ENCODE measurements at regions not wholly inside any gene's neighbourhood (a gene's known extent, or its start where the extent isn't known, plus 50 kb on each side); places are given as distances from the start of the nearest gene placed in this dataset.

DNA sequence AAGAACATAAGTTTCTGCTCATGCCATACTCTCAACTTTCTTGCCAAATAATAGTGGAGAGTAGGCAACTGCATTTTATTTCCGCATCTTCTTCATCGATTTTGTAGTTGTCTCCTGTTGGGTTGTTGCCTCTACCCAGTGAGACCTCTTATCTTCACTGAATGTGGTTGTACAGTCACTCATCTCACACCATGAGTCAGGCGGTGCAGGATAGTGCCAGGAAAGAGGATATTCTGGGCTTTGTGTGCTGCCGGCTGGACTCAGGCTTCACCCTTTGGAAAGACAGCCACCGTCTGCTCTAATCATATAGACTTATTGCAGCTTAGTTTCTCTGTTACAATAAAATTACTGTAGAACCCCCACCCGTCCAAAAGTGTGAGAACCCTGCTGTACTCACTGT, 154.3 kb upstream of the USP24 start:
- DNase-seq, result no peak

DNA sequence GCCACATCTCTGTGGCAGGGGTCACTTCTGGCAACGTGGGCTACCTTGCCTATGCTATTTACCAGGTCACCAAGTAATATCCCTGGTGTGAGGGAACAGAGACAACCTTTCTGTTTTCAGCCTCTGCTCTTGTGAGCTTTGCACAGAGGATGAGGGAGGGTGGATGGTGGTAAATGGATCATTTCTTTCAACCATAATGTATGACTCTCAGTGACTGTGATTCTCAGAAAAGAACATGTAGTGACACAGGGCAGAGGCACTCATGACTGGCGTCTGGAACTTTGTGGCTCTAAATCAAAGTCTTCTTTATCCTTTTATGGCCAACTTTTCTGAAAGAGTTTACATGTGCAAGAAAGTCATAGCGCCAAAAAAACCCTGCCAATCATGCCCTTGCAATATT, 153.5 kb upstream of the USP24 start:
- no peak for DNase-seq

DNA sequence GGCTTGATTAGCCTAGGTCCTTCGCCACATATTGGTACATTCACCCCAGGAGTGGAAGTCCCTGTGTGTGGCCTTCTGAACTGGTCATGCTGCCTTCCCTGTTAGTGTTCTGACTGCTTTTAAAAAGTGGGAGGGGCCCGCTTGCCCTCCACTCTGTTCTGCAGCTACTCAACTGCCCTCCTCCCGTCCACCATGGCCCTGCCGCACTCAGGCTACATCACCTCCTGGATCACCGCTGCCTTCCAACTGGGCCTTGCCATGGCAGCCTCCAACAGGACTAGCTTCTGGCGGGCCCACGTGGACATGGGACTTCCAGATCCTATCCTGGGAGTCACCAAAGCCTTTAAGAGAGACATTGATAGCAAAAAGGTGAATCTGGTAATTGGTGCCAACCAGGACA, 152.1 kb upstream of the USP24 start:
- no peak for DNase-seq

DNA sequence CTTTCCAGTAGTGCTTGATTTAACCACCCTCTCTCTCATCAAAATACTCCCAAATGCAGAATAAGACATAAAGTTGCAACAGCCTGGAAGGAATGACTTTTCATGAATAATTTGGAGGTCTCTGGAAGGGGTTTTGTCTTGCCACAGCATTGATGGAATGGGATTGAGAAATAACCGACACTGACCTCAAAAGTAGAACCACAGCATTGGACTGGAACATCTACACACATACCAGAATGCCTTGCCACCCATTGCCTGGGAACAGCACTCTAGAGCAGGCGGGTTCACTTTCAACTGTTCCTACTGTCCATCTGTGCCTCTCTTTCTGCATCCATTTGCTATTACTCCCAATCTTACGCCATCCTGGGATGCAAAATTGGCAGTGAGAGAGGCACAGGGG, 149.1 kb upstream of the USP24 start:
- no peak for DNase-seq

DNA sequence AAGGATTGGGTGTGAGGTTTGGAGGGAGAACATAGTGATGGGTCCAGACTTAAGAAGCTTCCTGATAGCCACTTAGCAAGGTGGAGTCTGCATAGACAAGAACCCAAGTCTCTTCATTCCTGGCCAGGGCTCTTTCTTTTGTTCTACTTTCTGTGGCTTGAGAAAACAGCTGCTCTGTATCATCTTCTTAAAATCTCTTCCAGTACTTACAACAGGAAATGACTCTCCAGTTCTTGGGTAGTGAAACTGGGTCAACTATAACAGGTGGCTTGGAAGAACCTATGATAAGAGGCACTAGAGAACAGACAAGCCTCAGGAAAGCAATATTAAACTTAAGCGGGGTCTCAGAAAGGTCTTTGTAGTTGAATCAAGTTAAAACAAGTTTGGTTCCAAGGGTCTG, 148.1 kb upstream of the USP24 start:
- DNase-seq, result no peak

DNA sequence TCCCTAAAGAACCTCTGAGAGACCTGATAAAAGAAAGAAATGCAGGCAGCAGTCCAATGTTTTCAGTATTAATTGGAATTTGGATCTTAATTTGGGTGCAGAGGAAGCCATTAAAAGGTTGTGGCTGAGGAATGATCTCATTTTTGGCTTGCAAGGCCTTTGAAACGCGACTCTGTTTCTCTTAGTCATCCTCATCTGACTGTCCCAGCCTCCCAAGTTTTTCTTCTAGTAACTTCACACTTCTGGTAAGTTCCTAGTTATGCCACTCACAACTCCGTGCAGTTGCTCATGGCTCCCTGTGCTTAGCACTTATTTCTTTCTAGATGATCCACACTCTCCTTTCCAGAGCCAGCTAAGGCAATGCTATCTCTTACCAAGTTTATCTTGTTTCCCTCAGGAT, 147.4 kb upstream of the USP24 start:
- no peak for DNase-seq

DNA sequence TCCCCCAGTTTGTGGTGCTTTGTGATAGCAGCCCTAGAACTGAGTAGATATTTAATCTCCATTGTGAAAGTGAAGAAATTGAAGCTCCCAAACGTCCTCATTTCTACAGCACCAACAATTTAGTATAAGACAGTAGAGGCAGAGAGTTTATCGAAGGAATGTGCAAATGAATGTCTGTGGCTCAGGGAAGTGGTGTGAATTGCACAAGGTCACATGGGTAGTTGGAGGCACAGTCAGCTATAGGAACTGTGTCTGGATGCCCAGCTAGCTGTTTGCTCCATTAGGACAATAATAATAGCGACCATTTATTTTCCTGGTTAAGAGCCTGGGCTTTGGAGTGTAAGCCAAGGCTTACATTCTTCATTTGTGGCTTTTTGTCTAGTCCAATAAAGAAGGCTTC, 144.4 kb upstream of the USP24 start:
- no peak for DNase-seq

DNA sequence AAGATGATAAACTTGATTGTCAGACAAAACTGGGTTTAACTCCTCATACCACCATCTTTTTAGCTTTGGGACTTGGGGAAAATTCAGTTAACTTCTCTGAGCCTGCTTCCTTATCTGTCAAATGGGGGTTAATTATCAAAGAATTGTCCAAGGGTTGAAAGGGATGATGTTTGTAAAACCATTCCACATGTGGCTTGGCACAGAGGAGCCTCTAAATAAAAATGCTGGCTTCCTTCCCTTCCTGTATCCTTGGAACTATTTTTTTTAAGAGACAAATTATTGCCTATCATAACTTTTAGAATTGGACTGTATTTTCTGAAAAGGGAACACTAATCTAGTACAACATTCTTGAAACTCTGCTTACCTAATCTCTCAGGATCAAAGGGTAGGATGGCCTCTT, 143.4 kb upstream of the USP24 start:
- DNase-seq, result no peak

DNA sequence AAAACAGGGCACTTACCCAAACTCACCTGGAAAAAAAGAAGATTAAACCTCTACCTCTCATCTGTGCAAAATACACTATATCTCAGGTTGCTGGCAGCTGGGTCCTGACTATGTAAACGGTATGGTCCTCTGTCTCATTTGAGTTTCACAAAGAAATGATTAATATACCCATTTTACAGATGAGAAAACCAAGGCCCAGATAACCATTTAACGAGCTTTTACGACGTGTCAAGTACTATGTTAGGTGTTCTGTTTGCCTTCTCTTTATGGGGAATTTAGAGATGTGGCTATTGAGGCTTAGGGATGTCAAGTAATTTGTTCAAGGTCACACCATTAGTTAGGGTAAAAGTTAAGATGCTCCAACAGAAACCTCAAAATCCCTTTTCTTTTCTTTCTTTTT, 140.4 kb upstream of the USP24 start:
- DNase-seq, result no peak

DNA sequence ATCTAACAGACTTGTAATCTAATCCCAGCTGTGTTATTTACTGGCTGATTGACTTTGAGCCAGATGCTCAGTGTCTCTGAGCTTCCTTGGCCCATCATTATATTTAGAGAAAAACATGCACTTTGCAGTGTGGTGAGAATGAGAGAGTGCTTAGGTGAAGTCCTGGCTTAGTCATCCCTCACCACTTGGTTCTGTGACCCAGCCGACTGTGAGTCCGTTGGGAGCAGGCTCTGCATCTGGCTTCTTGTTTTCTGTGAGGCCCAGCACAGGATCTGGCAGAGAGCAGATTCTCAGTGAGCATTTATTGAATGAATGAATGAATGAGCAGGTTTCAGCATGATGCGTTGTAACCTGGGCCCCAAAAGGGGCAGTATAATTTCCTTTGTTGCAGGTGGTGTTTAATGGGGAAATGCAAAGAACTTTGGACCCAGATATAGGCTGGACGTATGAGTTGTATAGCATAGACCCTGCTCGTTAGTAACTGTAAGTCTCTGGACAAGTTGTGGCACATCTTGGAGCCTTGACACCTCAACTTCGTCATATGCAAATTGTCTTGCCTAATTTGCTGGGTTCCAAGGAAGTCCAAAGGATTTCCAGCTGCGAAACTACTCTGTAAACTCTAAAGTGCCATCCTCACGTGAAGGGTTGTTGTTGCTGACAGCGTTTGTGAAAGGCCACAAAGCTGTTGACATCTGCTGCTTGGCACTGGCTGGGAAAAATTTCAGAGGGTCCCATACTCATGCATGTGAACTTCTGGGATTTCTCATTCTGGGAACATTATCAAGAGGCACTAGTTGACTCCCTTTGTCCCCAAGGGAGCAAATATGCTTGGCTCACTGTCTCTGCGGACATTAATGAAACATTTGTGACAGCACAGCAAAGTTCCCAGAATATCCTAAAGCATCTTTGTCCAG, 138.8 kb upstream of the USP24 start:
- DNase-seq, result no peak

DNA sequence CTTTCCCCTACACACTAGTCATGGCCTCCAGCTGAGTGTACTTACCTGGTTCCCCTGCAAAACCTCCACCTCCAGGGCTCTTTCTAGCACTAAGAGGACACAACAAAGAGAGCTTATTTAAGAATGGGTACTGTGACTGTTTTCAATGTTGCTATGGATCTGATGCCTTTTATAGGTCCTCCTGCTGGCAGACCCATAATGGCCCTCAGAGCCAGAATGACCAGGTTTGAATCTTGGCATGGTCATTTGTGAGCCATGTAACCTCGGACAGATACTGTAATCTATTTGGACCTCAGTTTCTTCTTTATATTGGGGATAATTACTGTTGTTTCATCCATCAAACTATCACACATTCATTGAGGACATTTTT, 137.6 kb upstream of the USP24 start:
- DNase-seq, result no peak

DNA sequence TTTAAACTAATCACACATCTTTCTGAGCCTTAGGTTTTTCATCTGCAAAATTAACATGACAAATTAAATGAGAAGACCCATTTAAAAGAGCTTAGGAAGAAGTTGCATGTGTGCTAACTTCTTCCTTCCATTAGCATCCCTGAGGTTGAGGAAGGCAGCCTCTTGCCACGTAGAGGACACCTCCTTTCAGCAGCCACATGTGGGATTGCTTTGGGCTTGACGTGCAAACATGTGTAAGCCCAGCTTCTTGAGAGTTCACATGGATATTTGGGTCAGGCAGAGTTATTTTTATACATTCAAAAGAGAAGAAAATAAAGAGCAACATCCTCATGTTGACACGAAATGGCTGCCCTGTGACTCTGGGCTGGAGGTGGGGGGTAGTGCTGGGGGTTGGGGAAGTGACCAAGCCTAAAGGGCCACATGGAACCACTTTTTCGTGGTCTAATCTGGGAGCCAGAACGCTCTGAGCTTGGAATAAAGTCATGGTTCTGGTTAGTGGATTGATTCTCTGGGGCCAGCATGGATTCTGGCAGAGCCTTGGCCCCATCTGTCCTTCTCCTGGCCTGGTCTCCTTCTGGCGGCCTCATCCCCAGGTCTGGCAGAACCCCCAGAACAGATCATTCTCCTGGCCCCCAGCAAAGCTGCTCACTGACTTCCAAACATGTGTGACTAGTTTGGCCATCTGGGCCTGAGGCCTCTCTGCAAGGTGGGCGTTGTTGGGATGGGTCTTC, 137.1 kb upstream of the USP24 start:
- DNase-seq, result no peak

DNA sequence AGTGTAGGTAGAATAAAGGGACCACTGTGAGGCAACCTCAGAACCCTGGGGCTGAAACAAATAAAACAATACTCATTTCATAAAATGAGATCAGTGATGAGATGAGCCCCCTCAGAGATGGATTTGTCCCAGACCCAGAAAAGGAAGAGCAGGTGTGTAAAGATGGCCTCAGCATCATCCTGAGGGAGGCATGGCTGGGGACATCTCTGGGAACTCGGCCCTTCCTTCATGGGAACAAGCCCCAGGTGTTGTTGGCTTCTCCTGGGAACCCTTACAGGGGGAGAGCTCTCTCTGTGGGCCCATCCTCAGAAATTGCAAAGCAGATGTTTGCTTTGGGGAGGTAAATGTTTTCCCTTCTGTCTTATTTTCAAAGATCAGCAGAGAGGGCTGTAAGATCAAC, 133.2 kb upstream of the USP24 start:
- no peak for DNase-seq

DNA sequence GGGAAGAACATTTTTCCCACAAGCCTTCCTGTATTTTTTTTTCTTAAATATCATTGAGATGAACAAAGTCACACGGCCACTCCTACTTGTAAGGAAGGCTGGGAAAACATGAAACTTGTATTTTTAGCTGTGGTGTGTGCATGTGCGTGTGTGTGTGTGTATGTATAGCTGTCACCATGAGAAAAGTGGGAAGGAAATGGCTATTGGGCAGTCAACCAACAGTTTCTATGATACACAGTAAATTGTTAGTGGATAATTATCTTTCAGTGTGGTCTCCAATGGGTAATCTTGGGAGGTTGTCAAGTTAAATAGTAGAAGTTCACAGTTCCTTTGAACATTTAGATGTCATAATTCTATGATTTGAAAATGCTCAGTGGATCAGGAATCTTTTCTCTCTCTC, 132.7 kb upstream of the USP24 start:
- no peak for DNase-seq

DNA sequence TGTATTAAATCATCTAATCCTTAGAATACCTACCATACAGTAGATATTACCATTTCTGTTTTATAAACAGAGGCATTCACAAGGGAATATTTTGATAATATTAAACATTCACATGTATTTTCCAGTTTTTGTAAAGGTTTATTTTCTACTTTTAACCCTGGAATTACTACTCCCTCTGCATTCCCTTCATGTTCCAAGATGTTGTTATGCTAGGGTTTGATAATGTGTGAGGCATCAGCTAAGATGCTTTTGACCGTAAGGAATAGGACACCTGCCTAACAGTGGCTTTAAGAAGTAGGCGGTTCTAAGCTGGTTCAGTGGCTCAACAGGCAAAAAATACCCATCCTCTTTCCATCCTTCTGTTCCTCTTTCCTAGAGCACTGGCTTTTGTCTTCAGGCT, 131.9 kb upstream of the USP24 start:
- no peak for DNase-seq

DNA sequence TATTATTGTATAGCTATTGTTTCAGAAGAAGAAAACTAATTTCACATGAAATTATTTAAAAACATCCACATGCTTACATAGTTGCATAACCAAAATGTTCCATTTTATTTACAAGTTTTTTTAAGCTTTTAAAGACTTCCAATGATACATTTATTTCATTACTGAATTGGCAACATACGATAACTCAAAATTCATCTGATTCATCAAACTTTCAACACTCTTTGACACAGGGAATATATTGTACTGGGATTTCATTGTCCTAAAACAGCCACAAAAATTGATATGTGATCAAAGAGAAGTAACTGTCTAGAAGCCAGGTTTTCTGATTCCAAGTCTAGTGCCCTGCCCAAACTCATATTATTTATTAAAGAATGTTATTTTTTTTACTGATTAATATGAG, 131.4 kb upstream of the USP24 start:
- no peak for DNase-seq

DNA sequence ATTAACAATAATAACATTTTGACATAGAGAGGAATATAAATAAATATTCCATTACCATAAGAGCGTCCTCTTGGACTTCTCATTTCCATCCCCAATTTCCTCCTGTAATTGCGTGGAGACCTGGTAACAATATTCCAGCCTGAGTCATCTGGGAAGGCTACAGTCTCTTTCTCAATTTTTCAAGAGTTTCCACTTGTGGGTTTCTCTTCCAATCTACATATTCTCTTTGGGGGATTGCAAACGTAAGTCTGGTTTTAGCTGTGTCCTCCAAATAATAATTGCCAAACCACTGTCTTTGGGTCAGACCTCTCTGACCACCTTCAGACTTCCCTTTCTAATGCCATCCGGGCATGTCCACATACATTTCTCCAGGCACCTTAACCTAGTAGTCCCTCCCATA, 124.5 kb upstream of the USP24 start:
- DNase-seq, result no peak

DNA sequence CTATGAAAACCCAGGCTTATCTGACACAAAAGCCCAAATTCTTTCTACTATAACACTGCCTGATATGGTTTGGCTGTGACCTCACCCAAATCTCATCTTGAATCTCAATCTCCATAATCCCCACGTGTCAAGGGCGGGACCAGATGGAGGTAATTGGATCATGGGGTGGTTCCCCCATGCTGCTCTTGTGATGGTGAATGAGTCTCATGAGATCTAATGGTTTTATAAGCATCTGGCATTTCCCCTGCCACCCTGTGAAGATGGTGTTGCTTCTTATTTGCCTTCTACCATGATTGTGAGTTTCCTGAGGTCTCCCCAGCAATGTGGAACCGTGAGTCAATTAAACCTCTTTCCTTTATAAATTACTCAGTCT, 123.3 kb upstream of the USP24 start:
- no peak for DNase-seq

DNA sequence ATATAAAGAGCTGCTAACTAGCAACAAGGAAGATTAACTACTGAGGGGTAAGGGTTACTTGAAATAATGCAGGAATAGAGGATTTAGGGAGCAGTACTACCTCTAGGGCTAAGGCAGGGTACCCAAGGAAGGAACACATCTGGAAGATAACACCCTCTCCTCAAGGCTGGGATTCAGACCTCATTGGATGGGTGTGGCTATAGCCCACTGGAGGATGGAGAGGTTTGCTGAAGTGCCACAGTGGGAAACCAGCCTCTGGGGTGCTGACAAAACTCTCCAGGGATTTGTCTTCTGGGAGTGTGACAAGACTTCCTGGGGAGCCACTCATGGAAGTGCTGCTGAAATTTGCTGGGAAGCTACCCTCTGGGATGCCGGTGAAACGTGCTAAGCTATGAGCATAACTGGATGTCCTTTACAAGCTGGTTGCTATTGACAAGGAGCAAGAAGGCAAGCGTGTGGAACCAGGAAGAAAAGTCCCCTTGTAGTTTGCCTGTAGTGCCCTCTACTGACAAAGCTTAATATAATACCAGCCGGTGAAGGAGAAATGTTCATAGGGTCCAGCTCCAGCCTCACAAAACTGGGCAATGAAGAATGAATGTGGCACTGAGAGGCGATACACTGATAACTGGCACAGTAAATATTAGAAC, 122.8 kb upstream of the USP24 start:
- no peak for DNase-seq

DNA sequence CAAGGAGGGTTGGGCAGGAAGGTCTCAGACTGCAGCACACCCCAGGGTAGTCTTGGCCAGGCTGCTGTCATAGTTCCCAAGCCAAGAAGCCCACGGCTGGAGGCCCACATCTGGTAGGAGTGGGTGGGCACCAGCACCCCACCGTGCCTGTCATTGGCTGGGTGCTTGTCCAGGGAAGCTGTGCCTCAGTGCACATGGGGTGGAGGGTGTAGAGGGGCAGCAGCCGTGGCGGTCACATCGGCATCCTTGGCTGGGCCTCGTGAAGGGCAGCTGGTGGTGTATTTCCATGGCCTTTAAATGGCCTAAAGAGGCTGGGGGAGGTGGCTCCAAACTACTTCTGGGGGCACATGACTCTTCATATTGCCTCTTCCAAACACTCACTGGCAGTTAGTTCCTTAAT, 119.6 kb upstream of the USP24 start:
- DNase-seq, result no peak

DNA sequence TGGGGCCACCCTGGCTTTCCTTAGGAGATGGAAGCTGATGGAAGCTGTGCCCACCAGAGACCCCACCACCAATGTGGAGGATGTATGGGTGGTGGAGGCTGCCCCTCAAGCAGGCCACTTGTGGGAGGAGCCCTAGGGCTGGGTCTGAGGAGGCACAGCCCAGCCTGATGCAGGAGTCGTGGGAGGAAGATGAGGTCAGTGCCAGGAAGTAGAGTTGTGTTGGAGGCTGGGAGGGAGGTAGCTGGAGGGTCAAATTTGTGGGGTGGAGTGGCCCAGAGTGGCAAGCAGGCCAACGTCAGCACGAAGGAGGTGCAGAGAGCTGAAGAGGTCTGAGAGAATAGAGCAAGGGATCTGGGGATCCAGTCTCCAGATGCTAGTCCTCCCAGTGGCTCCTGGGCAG, 119.0 kb upstream of the USP24 start:
- no peak for DNase-seq

DNA sequence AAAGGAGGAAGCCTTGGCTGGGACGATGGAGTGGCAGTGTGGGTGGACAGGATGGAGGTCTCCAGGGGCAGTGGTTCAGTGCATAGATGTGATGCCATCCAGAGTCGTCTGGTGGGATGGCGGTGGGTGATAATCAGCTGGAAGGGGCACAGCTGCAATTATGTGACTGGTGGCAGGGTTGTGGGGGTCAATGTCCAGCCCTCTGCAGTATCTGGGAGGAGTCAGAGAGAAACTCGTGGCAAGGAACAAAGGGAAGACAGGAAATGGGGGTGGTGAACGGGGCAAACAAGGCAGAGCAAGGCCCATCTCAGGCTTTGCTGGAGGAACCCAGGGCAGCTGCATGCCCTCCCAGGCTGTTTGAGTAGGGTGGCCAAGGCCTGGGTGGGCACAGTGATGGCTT, 118.3 kb upstream of the USP24 start:
- DNase-seq, result no peak

DNA sequence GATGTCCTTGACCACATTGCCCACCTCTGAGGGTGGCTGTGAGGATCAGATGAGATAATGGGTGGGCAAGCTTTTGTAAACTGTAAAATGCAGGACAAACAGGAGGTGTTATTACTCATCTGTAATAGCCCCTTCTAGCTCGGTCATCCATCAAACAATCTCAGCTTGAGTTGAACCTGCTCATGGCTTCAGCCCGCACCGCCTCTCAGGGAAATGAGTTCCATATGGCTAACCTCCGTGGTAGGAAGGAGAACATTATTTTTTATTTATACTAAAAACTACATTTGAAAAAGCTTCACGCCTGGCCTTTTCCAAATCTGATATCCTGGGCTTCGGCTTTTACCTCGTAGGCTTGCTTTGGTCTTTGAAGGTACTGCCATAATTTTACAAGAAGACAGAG, 116.2 kb upstream of the USP24 start:
- no peak for DNase-seq

DNA sequence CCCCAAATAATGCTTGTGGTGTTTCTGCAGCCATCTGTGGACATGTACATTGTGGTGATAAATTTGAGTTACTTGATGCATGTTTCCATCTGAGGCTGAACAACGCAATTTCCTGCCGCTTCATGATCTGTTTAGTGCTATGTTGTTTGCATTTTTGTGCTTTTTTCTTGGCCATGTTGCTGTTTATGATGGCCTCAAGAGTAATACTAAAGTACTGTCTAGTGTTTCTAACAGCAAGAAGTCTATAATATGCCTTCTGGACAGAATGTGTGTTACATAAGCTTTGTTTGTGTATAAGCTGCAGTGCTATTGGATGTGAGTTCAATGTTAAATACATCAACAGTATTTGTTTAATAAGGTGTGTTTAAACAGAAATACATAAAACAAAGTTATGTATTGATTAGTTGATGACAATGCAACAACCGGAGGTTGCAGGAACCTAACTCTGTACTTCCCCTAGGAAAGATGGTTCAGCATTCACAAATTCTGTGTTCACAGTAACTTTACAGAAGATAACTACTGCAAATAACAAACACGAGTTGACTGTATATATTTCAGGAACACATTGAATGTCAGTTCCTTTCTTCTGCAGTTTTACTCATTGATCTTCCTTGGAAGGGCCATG, 114.8 kb upstream of the USP24 start:
- DNase-seq, result no peak
